HL-60 (cell line): ENCODE measurements at regions not wholly inside any gene's neighbourhood (a gene's known extent, or its start where the extent isn't known, plus 50 kb on each side); places are given as distances from the start of the nearest gene placed in this dataset.

Source experiments
- CTCF ChIP-seq: IDR thresholded peaks from one replicate; pipeline ENCODE4 v1.5.1; 2011; ENCODE audit warnings: low read length, control low read depth, inconsistent platforms; ENCODE audit not compliant: insufficient read depth
- GABPA ChIP-seq: IDR thresholded peaks from 2 replicates; pipeline ENCODE4 v1.6.1; 2012; ENCODE audit warnings: low read depth
- POLR2AphosphoS5 ChIP-seq: IDR thresholded peaks from 2 replicates; pipeline ENCODE4 v1.6.1; 2012; ENCODE audit warnings: low read depth
- REST ChIP-seq: IDR thresholded peaks from 2 replicates; pipeline ENCODE4 v1.6.1; 2012; ENCODE audit warnings: low read depth; ENCODE audit not compliant: insufficient replicate concordance

- no peak for TF ChIP-seq CTCF
- TF ChIP-seq POLR2AphosphoS5: no peak
- TF ChIP-seq GABPA: no peak
- no peak for TF ChIP-seq REST
These were observed 85.4 kb upstream of the MEGF10 start for GRCh38 chr5:127205147-127205546.
